Mesenchymal stem cell (in vitro differentiated cells and primary cell): ENCODE measurements at regions not wholly inside any gene's neighbourhood (a gene's known extent, or its start where the extent isn't known, plus 50 kb on each side); places are given as distances from the start of the nearest gene placed in this dataset.

ENCODE experiments used
- DNase-seq: peaks from one replicate; pipeline ENCODE4 v3.0.0-alpha.2; 2013
- H2AFZ ChIP-seq: one replicate; pipeline ENCODE4 v1.6.1; 2013; ENCODE audit warnings: low read depth, mild to moderate bottlenecking, control low read depth, inconsistent platforms, low read length, moderate library complexity
- H2AK5ac ChIP-seq: 2 replicates; pipeline ENCODE4 v1.6.1; 2013; ENCODE audit warnings: low read length, moderate library complexity, mild to moderate bottlenecking, inconsistent platforms; ENCODE audit not compliant: severe bottlenecking
- H2BK120ac ChIP-seq: one replicate; pipeline ENCODE4 v1.6.1; 2013; ENCODE audit warnings: low read depth, mild to moderate bottlenecking, inconsistent platforms, low read length, moderate library complexity
- H2BK12ac ChIP-seq, 2 experiments: one replicate each; pipeline ENCODE4 v1.6.1; 2013; ENCODE audit warnings: inconsistent platforms in 2 of 2, low read length in 2 of 2, mild to moderate bottlenecking in 2 of 2, moderate library complexity in 2 of 2, control low read depth in 1 of 2
- H2BK15ac ChIP-seq: one replicate; pipeline ENCODE4 v1.6.1; 2013; ENCODE audit warnings: mild to moderate bottlenecking, low read depth, inconsistent platforms; ENCODE audit not compliant: poor library complexity, severe bottlenecking
- H2BK5ac ChIP-seq: 2 replicates; pipeline ENCODE4 v1.6.1; 2013; ENCODE audit warnings: low read depth, mild to moderate bottlenecking, low read length, control low read depth, inconsistent platforms; ENCODE audit not compliant: poor library complexity, severe bottlenecking
- H3K14ac ChIP-seq, 2 experiments: one replicate each; pipeline ENCODE4 v1.6.1; 2013; ENCODE audit warnings: inconsistent platforms in 2 of 2, low read length in 2 of 2, control low read depth in 1 of 2, mild to moderate bottlenecking in 1 of 2, moderate library complexity in 1 of 2
- H3K18ac ChIP-seq, 2 experiments: one replicate each; pipeline ENCODE4 v1.6.1; 2013; ENCODE audit warnings: inconsistent platforms in 2 of 2, low read length in 2 of 2, control low read depth in 1 of 2, low read depth in 1 of 2, mild to moderate bottlenecking in 1 of 2
- H3K23ac ChIP-seq, 2 experiments: one replicate each; pipeline ENCODE4 v1.6.1; 2013; ENCODE audit warnings: inconsistent platforms in 2 of 2, low read length in 2 of 2, mild to moderate bottlenecking in 2 of 2, moderate library complexity in 2 of 2, control low read depth in 1 of 2
- H3K27ac ChIP-seq: 2 replicates; pipeline ENCODE4 v1.5.1; 2013; ENCODE audit warnings: mild to moderate bottlenecking, moderate library complexity, low read length, control low read depth, inconsistent platforms; ENCODE audit not compliant: poor library complexity, severe bottlenecking
- H3K27me3 ChIP-seq, 2 experiments: 2 replicates each; pipeline versions ENCODE4 v1.6.1 to v1.7.0; 2013; ENCODE audit warnings: low read length in 2 of 2, mild to moderate bottlenecking in 2 of 2, moderate library complexity in 2 of 2, control low read depth in 1 of 2, inconsistent platforms in 1 of 2; ENCODE audit not compliant: control insufficient read depth in 1 of 2, insufficient read depth in 1 of 2
- H3K36me3 ChIP-seq, 2 experiments: 2 replicates each; pipeline versions ENCODE4 v1.6.1 to v1.7.0; 2013; ENCODE audit warnings: low read length in 2 of 2, control low read depth in 1 of 2, inconsistent platforms in 1 of 2, low read depth in 1 of 2, mild to moderate bottlenecking in 1 of 2; ENCODE audit not compliant: insufficient read depth in 2 of 2, control insufficient read depth in 1 of 2
- H3K4ac ChIP-seq, 2 experiments: one replicate each; pipeline ENCODE4 v1.6.1; 2013; ENCODE audit warnings: inconsistent platforms in 2 of 2, low read length in 2 of 2, mild to moderate bottlenecking in 2 of 2, moderate library complexity in 2 of 2, control low read depth in 1 of 2, low read depth in 1 of 2
- H3K4me1 ChIP-seq: 2 replicates; pipeline ENCODE4 v1.6.1; 2013; ENCODE audit warnings: low read depth, low read length, control low read depth; ENCODE audit not compliant: control insufficient read depth, insufficient read depth
- H3K4me2 ChIP-seq: 2 replicates; pipeline ENCODE4 v1.6.1; 2013; ENCODE audit warnings: low read length, mild to moderate bottlenecking, inconsistent platforms; ENCODE audit not compliant: poor library complexity, severe bottlenecking
- H3K4me3 ChIP-seq, 2 experiments: 2 replicates each; pipeline versions ENCODE4 v1.5.1 to v1.7.0; 2013; ENCODE audit warnings: low read length in 2 of 2, mild to moderate bottlenecking in 2 of 2, control low read depth in 1 of 2, low read depth in 1 of 2; ENCODE audit not compliant: insufficient read depth in 1 of 2
- H3K79me1 ChIP-seq: replicated peaks from 2 replicates; pipeline ENCODE4 v1.6.1; 2013; ENCODE audit warnings: mild to moderate bottlenecking, control low read depth, low read length, inconsistent platforms; ENCODE audit not compliant: poor library complexity, severe bottlenecking
- H3K9ac ChIP-seq: 2 replicates; pipeline ENCODE4 v1.7.0; 2013; ENCODE audit warnings: mild to moderate bottlenecking, low read length, moderate library complexity
- H3K9me3 ChIP-seq: 2 replicates; pipeline ENCODE4 v1.7.0; 2013; ENCODE audit warnings: mild to moderate bottlenecking, low read length; ENCODE audit not compliant: control insufficient read depth
- H4K8ac ChIP-seq: one replicate; pipeline ENCODE4 v1.6.1; 2013; ENCODE audit warnings: inconsistent platforms, mild to moderate bottlenecking, low read length, moderate library complexity
- H4K91ac ChIP-seq: one replicate; pipeline ENCODE4 v1.6.1; 2013; ENCODE audit warnings: mild to moderate bottlenecking, low read length, inconsistent platforms
- WGBS: methylation state at CpG from one replicate; pipeline ENCODE4 v1.1.7; 2013; ENCODE audit warnings: mixed read lengths; 5-methylcytosine and 5-hydroxymethylcytosine counted together

GRCh38 chr5:117809251-117809650 lies 1179.1 kb downstream of the DTWD2 start:
- Histone ChIP-seq H2AFZ (no peak overlapping the region), H2AK5ac (no peak overlapping the region), H2BK120ac (no peak overlapping the region), H3K9me3 (peaks cover 9% of the 10 kb centered on the region), H3K23ac (no peak overlapping the region), H4K91ac (no peak overlapping the region), H2BK5ac (no peak overlapping the region), H3K27me3 (no peaks in the 10 kb centered on the region), H4K8ac (no peak overlapping the region), H3K4me3 (no peak overlapping the region), H2BK12ac (no peak overlapping the region), H3K18ac (peak overlapping the region in 1 of 2 experiments; percentile 8), H3K4ac (no peak overlapping the region), H3K27ac (no peak overlapping the region), H2BK15ac (no peak overlapping the region), H3K14ac (no peak overlapping the region), H3K36me3 (no peaks in the 10 kb centered on the region), H3K4me1 (no peaks in the 10 kb centered on the region), H3K9ac (no peak overlapping the region), H3K79me1 (no peaks in the 10 kb centered on the region), H3K4me2 (no peak overlapping the region)
- DNase-seq = no peak
- 45% methylated on average over 4 of the region's 4 CpGs for WGBS

DNA sequence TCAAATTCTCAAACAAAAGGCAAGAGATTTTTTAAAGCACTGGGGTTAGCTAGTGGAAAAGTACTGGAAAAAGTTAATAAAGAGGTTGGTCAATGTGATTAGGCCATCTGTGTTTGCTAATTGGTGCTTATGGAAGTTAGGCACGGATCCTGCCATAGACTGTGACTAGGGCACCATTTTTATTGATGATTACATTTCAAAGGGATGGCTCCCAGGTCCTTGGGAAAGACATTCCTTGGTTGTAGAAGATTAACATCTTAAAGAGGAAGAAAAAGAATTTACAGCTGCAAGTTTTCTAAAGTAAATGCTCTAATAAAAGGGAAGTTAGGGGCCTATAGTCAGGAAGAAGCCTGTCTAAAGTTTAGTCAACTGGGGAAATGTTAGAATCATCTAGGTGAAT lies 1183.3 kb downstream of the DTWD2 start:
- H2BK12ac ChIP-seq = peak overlapping the region in 1 of 2 experiments; percentile 77
- H3K9ac ChIP-seq = no peak overlapping the region
- no peak overlapping the region for H4K8ac ChIP-seq
- H3K18ac ChIP-seq = no peak overlapping the region
- H3K4me3 ChIP-seq = no peak overlapping the region
- no peak overlapping the region for H2AK5ac ChIP-seq
- H3K4me2 ChIP-seq = no peak overlapping the region
- H3K4me1 ChIP-seq = no peaks in the 10 kb centered on the region
- H2BK15ac ChIP-seq = no peak overlapping the region
- no peak overlapping the region for H2BK5ac ChIP-seq
- WGBS = 31% methylated on average over 1 of the region's 1 CpG
- no peak overlapping the region for H4K91ac ChIP-seq
- no peak overlapping the region for H3K4ac ChIP-seq
- H3K27me3 ChIP-seq = no peaks in the 10 kb centered on the region
- no peak overlapping the region for H3K23ac ChIP-seq
- no peak overlapping the region for H3K27ac ChIP-seq
- no peak overlapping the region for H2AFZ ChIP-seq
- no peak for DNase-seq
- H2BK120ac ChIP-seq = no peak overlapping the region
- no peaks in the 10 kb centered on the region for H3K9me3 ChIP-seq
- H3K79me1 ChIP-seq = no peaks in the 10 kb centered on the region
- H3K36me3 ChIP-seq = no peaks in the 10 kb centered on the region
- H3K14ac ChIP-seq = no peak overlapping the region

DNA sequence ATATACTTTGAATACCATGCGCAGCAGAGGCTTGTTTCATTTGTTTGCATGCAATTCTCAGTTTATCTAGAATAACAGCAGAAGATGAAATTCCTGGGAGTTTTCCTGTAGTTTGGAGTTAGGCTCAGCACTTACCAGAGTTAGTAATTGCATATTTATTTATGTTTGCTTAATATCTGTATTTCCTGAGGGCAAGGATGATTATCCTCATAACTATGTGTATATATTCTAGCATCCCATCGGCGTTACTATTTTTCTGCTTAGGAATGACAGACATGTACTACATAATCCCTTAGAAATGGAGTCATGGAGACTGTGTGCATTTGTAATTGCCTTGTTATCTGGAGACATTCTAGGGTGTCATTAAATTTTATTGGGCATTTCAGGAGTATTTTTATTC lies 1184.8 kb downstream of the DTWD2 start:
- Histone ChIP-seq H4K8ac (no peak overlapping the region), H2AK5ac (no peak overlapping the region), H3K9me3 (no peaks in the 10 kb centered on the region), H3K4me1 (no peaks in the 10 kb centered on the region), H2AFZ (no peak overlapping the region), H2BK12ac (no peak overlapping the region), H2BK15ac (no peak overlapping the region), H3K18ac (no peak overlapping the region), H3K9ac (no peak overlapping the region), H2BK120ac (no peak overlapping the region), H3K27ac (no peak overlapping the region), H3K14ac (no peak overlapping the region), H3K23ac (no peak overlapping the region), H4K91ac (no peak overlapping the region), H3K27me3 (no peaks in the 10 kb centered on the region), H3K4ac (no peak overlapping the region), H3K36me3 (no peaks in the 10 kb centered on the region), H3K79me1 (no peaks in the 10 kb centered on the region), H2BK5ac (no peak overlapping the region), H3K4me3 (no peak overlapping the region), H3K4me2 (no peak overlapping the region)
- no CpG with 5 or more reads among the region's 3 CpGs for WGBS
- peak; percentile 83 for DNase-seq

DNA sequence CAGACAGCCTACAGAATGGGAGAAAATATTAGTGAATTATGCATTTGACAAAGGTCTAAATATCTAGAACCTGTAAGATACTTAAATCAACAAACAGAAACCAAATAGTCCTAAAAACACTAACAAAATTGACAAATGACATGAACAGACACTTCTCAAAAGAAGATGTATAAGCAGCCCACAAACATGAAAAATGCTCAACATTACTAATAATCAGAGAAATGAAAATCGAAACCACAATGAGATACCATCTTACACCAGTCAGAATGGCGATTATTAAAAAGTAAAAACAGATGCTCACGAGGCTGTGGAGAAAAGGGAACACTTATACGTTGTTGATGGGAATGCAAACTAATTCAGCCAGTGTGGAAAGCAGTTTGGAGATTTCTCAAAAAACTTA lies 1186.8 kb downstream of the DTWD2 start:
- no peak overlapping the region for H2BK15ac ChIP-seq
- no peak overlapping the region for H3K9ac ChIP-seq
- no peak overlapping the region for H3K27ac ChIP-seq
- H3K4me1 ChIP-seq = no peaks in the 10 kb centered on the region
- H2BK120ac ChIP-seq = no peak overlapping the region
- H3K14ac ChIP-seq = no peak overlapping the region
- 73% methylated on average over 2 of the region's 4 CpGs for WGBS
- H4K91ac ChIP-seq = no peak overlapping the region
- H4K8ac ChIP-seq = no peak overlapping the region
- no peaks in the 10 kb centered on the region for H3K27me3 ChIP-seq
- no peak overlapping the region for H3K4me2 ChIP-seq
- no peak overlapping the region for H3K23ac ChIP-seq
- H2BK5ac ChIP-seq = no peak overlapping the region
- no peak overlapping the region for H3K4me3 ChIP-seq
- no peak overlapping the region for H2AK5ac ChIP-seq
- H3K4ac ChIP-seq = no peak overlapping the region
- no peak overlapping the region for H2BK12ac ChIP-seq
- H3K79me1 ChIP-seq = no peaks in the 10 kb centered on the region
- DNase-seq = no peak
- H3K36me3 ChIP-seq = no peaks in the 10 kb centered on the region
- no peaks in the 10 kb centered on the region for H3K9me3 ChIP-seq
- H2AFZ ChIP-seq = no peak overlapping the region
- H3K18ac ChIP-seq = no peak overlapping the region
